ENCODE measurements at regions not wholly inside any gene's neighbourhood (a gene's known extent, or its start where the extent isn't known, plus 50 kb on each side); places are given as distances from the start of the nearest gene placed in this dataset.

- in situ Hi-C loops (cut with HindIII; ENCODE audit: low sequenced_read_pairs) = no loop called here
- DNase-seq (ENCODE audit: low read depth) = no peak
Measured at GRCh38 chr22:49264696-49265095, 563.0 kb downstream of the BRD1 start.

GRCh38 chr22:49263101-49263500 is 564.6 kb downstream of the BRD1 start:
- in situ Hi-C loops (cut with HindIII; ENCODE audit: low sequenced_read_pairs) = no loop called here
- H3K4me3 ChIP-seq (ENCODE audit: low read depth, low read length) = no peak overlapping the region
- no peak for DNase-seq (ENCODE audit: low read depth)
- no peak for TF ChIP-seq CTCF (IDR thresholded peaks at IDR 0.05; ENCODE audit: low read depth, low read length, missing control alignments)

More at GRCh38 chr22:49264696-49265095, 563.0 kb downstream of the BRD1 start:
- no peak for TF ChIP-seq CTCF (IDR thresholded peaks at IDR 0.05; ENCODE audit: low read depth, low read length, missing control alignments)
- no peak overlapping the region for H3K4me3 ChIP-seq (ENCODE audit: low read depth, low read length)

- TF ChIP-seq CTCF (IDR thresholded peaks at IDR 0.05; ENCODE audit: low read depth, low read length, missing control alignments) = no peak
- no peak overlapping the region for H3K4me3 ChIP-seq (ENCODE audit: low read depth, low read length)
- in situ Hi-C loops (cut with HindIII; ENCODE audit: low sequenced_read_pairs) = no loop called here
- DNase-seq (ENCODE audit: low read depth) = no peak
Measured at GRCh38 chr22:49262167-49262566, 565.5 kb downstream of the BRD1 start.

- in situ Hi-C loops (cut with HindIII; ENCODE audit: low sequenced_read_pairs) = no loop called here
- no peak for TF ChIP-seq CTCF (IDR thresholded peaks at IDR 0.05; ENCODE audit: low read depth, low read length, missing control alignments)
Measured at GRCh38 chr22:49261616-49262015, 566.1 kb downstream of the BRD1 start.

GRCh38 chr22:49260681-49261580 is 566.7 kb downstream of the BRD1 start:
- H3K4me3 ChIP-seq (ENCODE audit: low read depth, low read length) = no peak overlapping the region
- no peak for TF ChIP-seq CTCF (IDR thresholded peaks at IDR 0.05; ENCODE audit: low read depth, low read length, missing control alignments)
- DNase-seq (ENCODE audit: low read depth) = no peak

More at GRCh38 chr22:49261616-49262015, 566.1 kb downstream of the BRD1 start:
- no peak for DNase-seq (ENCODE audit: low read depth)
- no peak overlapping the region for H3K4me3 ChIP-seq (ENCODE audit: low read depth, low read length)

GRCh38 chr22:49259839-49260615 is 567.6 kb downstream of the BRD1 start:
- DNase-seq (ENCODE audit: low read depth) = no peak
- H3K4me3 ChIP-seq (ENCODE audit: low read depth, low read length) = no peak overlapping the region

More at GRCh38 chr22:49260681-49261580, 566.7 kb downstream of the BRD1 start:
- in situ Hi-C loops (cut with HindIII; ENCODE audit: low sequenced_read_pairs) = no loop called here

More at GRCh38 chr22:49259839-49260615, 567.6 kb downstream of the BRD1 start:
- no peak for TF ChIP-seq CTCF (IDR thresholded peaks at IDR 0.05; ENCODE audit: low read depth, low read length, missing control alignments)
- in situ Hi-C loops (cut with HindIII; ENCODE audit: low sequenced_read_pairs) = no loop called here
